22Rv1 (cell line): ENCODE measurements at regions not wholly inside any gene's neighbourhood (a gene's known extent, or its start where the extent isn't known, plus 50 kb on each side); places are given as distances from the start of the nearest gene placed in this dataset.

Experiments used
- CTCF ChIP-seq: fragments of 450-650 bp; IDR thresholded peaks from 2 replicates; pipeline ENCODE4 v1.5.1; 2017; ENCODE audit warnings: mild to moderate bottlenecking
- ZFX ChIP-seq: fragments of 450-650 bp; IDR thresholded peaks from 2 replicates; pipeline ENCODE4 v1.6.1; 2017; ENCODE audit warnings: antibody characterized with exemption, borderline replicate concordance

GRCh38 chr4:62923783-62924182 is 1485.5 kb downstream of the TECRL start:
- TF ChIP-seq CTCF (no peak), ZFX (no peak)
